Chondrocyte (in vitro differentiated cells): ENCODE measurements at regions not wholly inside any gene's neighbourhood (a gene's known extent, or its start where the extent isn't known, plus 50 kb on each side); places are given as distances from the start of the nearest gene placed in this dataset.

ENCODE experiments used
- DNase-seq: peaks from one replicate; pipeline ENCODE4 v3.0.0; 2021; ENCODE audit warnings: mixed read lengths, low spot score
- H3K27ac Mint-ChIP-seq: one replicate; pipeline ENCODE4 v1.8.0; 2021; ENCODE audit warnings: mild to moderate bottlenecking, moderate library complexity, mixed read lengths; ENCODE audit not compliant: unreplicated experiment
- H3K27me3 Mint-ChIP-seq: 2 replicates; pipeline ENCODE4 v1.8.0; 2021; ENCODE audit warnings: low read depth, mixed read lengths
- H3K36me3 Mint-ChIP-seq: 2 replicates; pipeline ENCODE4 v1.8.0; 2021; ENCODE audit warnings: low read depth, mixed read lengths
- H3K4me1 Mint-ChIP-seq: 2 replicates; pipeline ENCODE4 v1.8.0; 2021; ENCODE audit warnings: low read depth, mild to moderate bottlenecking, mixed read lengths
- H3K4me3 Mint-ChIP-seq: one replicate; pipeline ENCODE4 v1.8.0; 2021; ENCODE audit warnings: mild to moderate bottlenecking, moderate library complexity, mixed read lengths; ENCODE audit not compliant: unreplicated experiment
- H3K9me3 Mint-ChIP-seq: 2 replicates; pipeline ENCODE4 v1.8.0; 2021; ENCODE audit warnings: low read depth, mixed read lengths
- TF ChIP-seq, protein P1 (sequence below): fragments of 200-600 bp; sonication (generic); IDR thresholded peaks from 2 replicates; pipeline ENCODE4 v1.5.0; 2021; ENCODE audit warnings: antibody characterized with exemption, mild to moderate bottlenecking, moderate library complexity

DNA sequence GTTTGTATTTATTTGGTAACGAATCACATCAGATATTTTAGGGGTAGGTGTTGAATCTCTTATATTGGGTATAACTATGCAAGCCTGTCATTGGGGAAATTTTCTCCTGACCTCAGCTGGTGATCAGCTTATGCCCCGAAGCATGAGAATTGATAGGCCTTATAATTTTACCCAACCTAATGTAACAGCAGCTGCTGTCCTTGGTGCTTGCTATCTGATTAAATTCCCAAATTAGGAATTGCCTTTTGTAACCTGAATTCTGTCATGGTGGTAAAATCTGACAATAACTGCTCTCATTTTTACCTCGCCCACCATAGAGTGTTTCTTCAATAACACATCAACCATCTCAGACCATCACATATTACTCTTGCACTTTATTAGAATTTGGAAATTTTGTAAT is 1542.6 kb upstream of the PIK3C3 start:
- H3K4me1 Mint-ChIP-seq = no peaks in the 10 kb centered on the region
- H3K27me3 Mint-ChIP-seq = peaks cover 14% of the 10 kb centered on the region
- TF ChIP-seq, protein P1, sequence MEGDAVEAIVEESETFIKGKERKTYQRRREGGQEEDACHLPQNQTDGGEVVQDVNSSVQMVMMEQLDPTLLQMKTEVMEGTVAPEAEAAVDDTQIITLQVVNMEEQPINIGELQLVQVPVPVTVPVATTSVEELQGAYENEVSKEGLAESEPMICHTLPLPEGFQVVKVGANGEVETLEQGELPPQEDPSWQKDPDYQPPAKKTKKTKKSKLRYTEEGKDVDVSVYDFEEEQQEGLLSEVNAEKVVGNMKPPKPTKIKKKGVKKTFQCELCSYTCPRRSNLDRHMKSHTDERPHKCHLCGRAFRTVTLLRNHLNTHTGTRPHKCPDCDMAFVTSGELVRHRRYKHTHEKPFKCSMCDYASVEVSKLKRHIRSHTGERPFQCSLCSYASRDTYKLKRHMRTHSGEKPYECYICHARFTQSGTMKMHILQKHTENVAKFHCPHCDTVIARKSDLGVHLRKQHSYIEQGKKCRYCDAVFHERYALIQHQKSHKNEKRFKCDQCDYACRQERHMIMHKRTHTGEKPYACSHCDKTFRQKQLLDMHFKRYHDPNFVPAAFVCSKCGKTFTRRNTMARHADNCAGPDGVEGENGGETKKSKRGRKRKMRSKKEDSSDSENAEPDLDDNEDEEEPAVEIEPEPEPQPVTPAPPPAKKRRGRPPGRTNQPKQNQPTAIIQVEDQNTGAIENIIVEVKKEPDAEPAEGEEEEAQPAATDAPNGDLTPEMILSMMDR = no peak
- H3K9me3 Mint-ChIP-seq = no peaks in the 10 kb centered on the region
- H3K27ac Mint-ChIP-seq = no peak overlapping the region
- no peaks in the 10 kb centered on the region for H3K36me3 Mint-ChIP-seq
- no peak overlapping the region for H3K4me3 Mint-ChIP-seq
- no peak for DNase-seq

DNA sequence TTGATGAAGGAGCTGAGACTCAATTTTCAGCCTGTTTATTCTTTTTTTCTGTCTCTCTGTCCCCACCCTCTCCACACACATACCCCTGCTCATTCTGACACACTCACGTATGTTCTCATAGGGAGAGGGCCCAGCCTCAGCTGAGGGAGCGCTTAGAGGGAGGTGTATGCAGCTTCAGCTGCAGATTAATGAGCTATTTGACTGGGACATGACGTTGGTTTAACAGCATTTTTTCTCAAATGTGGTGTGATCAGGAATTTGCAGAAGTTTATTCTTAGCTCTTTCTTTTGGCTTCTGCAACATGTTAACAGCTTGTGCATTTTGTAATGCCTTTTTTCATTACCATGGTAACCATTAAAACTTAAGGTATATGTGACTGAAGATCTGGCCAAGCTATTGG is 1547.1 kb upstream of the PIK3C3 start:
- TF ChIP-seq, protein P1 = no peak
- Mint-ChIP-seq H3K27me3 (peaks cover 13% of the 10 kb centered on the region), H3K36me3 (no peaks in the 10 kb centered on the region), H3K4me1 (no peaks in the 10 kb centered on the region), H3K27ac (no peak overlapping the region), H3K9me3 (no peaks in the 10 kb centered on the region), H3K4me3 (no peak overlapping the region)
- no peak for DNase-seq

DNA sequence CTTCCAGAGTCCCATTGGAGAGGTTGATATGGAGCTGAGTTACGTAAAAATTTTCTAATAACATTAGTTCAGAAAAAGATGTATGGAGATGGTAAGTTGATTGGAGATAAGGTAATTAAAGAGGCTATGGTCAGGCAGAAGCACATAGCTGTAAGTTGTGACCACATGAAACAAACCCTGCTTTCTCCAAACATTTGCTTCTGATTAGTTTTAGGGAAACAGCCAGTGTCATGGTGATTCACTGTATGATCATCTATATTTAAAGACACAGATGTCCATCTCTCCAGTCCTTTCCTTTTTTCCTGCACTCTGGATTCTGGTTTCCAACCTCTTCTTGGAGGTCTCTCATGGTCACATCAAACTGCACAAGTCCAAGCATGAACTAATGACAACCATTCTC is 1550.8 kb upstream of the PIK3C3 start:
- Mint-ChIP-seq H3K4me1 (no peaks in the 10 kb centered on the region), H3K9me3 (peaks cover 3% of the 10 kb centered on the region), H3K4me3 (no peak overlapping the region), H3K36me3 (no peaks in the 10 kb centered on the region), H3K27ac (no peak overlapping the region), H3K27me3 (peaks cover 10% of the 10 kb centered on the region)
- TF ChIP-seq, protein P1 = no peak
- DNase-seq = no peak

DNA sequence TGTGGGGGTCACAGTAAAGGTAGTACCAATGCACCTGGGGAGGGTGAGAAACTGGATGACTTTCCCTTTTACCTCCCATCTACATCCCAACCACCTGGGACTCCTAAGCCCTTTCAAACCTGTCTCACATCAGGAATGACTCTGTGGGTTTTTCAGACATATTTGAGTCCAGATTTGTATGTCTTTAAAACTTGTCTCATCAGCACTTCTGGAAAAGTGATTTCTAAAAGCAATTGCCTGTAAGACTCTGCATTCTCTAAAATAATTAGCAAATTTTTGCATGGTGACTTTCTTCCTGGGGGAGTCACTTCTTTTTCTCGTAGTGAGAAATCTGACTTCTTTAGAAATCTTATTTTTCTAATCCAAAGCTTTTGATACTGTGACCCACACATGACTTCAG is 1553.0 kb upstream of the PIK3C3 start:
- H3K9me3 Mint-ChIP-seq = peaks cover 5% of the 10 kb centered on the region
- DNase-seq = no peak
- H3K36me3 Mint-ChIP-seq = no peaks in the 10 kb centered on the region

DNA sequence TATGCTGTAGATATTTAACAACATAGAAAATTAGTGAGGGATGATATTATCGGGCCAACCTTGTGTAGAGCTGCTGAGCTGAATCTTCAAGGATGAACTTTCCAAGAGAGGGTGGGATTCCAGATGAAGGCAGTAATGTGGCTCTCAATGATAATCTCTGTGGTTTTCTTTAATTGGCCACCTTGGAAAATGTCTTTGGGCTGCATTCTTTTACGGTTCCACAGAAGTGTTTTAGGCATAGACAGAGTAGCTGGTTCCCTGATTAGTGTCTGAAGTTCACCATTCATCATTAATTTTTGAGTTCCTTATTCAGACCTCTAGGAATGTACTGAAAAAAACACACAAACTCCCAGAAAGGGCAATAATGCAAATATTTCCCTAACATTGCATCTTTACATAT is 1566.9 kb upstream of the PIK3C3 start:
- TF ChIP-seq, protein P1 = no peak
- no peak overlapping the region for H3K4me3 Mint-ChIP-seq
- no peaks in the 10 kb centered on the region for H3K36me3 Mint-ChIP-seq
- no peak overlapping the region for H3K27ac Mint-ChIP-seq
- no peak for DNase-seq
- no peaks in the 10 kb centered on the region for H3K4me1 Mint-ChIP-seq
- H3K9me3 Mint-ChIP-seq = peaks cover 2% of the 10 kb centered on the region
- no peaks in the 10 kb centered on the region for H3K27me3 Mint-ChIP-seq

More for the DNA sequence above, 1553.0 kb upstream of the PIK3C3 start:
- no peaks in the 10 kb centered on the region for H3K4me1 Mint-ChIP-seq
- H3K4me3 Mint-ChIP-seq = no peak overlapping the region
- TF ChIP-seq, protein P1 = no peak
- no peak overlapping the region for H3K27ac Mint-ChIP-seq
- peaks cover 6% of the 10 kb centered on the region for H3K27me3 Mint-ChIP-seq
